Astrocyte of the spinal cord (primary cell): ENCODE measurements at regions not wholly inside any gene's neighbourhood (a gene's known extent, or its start where the extent isn't known, plus 50 kb on each side); places are given as distances from the start of the nearest gene placed in this dataset.

ENCODE experiments used
- DNase-seq: peaks from one replicate; pipeline ENCODE4 v3.0.0; 2011; ENCODE audit warnings: low read depth, low spot score
- H3K4me3 ChIP-seq: 2 replicates; pipeline ENCODE4 v1.5.1; 2011; ENCODE audit warnings: low read depth, mild to moderate bottlenecking, low read length, moderate library complexity
- in situ Hi-C: cut with HindIII; loops from 2 replicates; pipeline ENCODE4 v1.10.0; 2017; ENCODE audit warnings: low sequenced_read_pairs
- TF ChIP-seq, protein P1 (sequence below): IDR thresholded peaks from 2 replicates; pipeline ENCODE4 v1.5.1; 2012; ENCODE audit warnings: low read depth, mild to moderate bottlenecking, low read length, inconsistent platforms

- TF ChIP-seq, protein P1, sequence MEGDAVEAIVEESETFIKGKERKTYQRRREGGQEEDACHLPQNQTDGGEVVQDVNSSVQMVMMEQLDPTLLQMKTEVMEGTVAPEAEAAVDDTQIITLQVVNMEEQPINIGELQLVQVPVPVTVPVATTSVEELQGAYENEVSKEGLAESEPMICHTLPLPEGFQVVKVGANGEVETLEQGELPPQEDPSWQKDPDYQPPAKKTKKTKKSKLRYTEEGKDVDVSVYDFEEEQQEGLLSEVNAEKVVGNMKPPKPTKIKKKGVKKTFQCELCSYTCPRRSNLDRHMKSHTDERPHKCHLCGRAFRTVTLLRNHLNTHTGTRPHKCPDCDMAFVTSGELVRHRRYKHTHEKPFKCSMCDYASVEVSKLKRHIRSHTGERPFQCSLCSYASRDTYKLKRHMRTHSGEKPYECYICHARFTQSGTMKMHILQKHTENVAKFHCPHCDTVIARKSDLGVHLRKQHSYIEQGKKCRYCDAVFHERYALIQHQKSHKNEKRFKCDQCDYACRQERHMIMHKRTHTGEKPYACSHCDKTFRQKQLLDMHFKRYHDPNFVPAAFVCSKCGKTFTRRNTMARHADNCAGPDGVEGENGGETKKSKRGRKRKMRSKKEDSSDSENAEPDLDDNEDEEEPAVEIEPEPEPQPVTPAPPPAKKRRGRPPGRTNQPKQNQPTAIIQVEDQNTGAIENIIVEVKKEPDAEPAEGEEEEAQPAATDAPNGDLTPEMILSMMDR = no peak
- in situ Hi-C loops = no loop called here
- DNase-seq = peak; percentile 20
- no peak overlapping the region for H3K4me3 ChIP-seq
Observed at GRCh38 chr7:17015598-17016031, 133.8 kb upstream of the AGR3 start.

DNA sequence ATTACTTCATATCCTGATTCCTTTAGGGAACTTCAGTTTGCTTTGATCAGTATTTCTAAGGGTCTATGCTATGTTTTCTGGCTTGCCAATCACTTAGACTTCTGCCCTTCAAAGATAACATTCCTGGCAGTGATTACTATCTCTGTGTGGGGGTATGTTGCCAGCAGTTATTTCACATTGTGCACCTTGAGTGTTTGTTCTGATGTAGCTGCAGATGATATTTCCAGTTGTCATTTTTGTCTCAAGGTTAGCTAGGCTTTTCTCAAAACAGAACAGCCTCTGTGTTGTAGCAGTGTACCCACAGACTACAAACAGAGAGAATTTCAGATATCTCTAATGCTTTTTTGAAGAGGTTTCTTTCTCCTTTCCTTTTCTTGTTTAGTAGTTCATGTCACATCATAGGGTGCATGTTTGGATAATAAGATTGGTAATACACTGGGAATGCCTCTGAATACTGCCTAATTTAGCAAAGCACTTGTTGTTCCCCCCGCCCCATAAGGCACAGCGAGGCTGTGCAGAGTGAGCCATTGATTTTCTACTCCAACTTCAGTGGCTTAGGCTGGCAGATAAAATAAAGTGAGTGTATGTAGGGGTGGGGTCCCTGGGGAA is 134.7 kb upstream of the AGR3 start:
- DNase-seq = no peak

DNA sequence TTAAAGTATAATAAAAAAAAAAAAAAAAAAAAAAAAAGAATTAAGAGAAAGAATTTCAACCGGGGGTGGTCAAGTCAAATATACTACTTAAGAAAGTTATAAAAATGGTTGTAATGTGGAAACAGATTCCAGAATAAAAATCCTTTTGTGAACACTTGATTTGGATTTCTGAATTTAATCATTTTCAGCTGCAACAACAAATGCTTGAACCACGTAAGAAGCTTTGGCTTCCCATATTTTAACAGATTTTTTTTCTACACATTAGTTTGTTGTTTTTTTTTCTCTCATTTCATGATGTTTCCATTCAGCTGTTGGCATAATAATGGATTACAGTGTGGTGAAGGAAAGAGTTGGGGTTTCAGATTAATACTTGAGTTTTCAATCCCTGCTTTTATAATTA is 137.3 kb upstream of the AGR3 start:
- TF ChIP-seq, protein P1 = no peak
- H3K4me3 ChIP-seq = no peak overlapping the region
- in situ Hi-C loops = no loop called here
- DNase-seq = no peak

More for the DNA sequence above, 134.7 kb upstream of the AGR3 start:
- TF ChIP-seq, protein P1 = no peak
- H3K4me3 ChIP-seq = no peak overlapping the region
- in situ Hi-C loops = no loop called here

DNA sequence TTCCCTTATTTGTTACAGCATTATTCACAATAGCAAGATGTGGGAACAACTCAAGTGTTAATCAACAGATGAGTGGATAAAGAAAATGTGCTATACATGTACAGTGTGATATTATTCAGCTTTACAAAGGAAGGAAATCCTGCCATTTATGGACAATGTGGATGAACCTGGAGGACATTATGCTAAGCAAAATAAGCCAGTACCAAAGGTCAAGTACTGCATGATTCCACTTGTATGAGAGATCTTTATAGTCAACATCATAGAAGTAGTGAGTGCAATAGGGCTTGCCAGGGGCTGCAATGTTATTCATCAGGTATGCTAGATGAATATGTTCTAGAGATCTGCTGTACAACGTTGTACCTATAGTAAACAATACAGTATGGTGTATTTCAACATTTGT is 138.5 kb upstream of the AGR3 start:
- TF ChIP-seq, protein P1 = no peak
- in situ Hi-C loops = no loop called here
- H3K4me3 ChIP-seq = no peak overlapping the region
- DNase-seq = no peak

DNA sequence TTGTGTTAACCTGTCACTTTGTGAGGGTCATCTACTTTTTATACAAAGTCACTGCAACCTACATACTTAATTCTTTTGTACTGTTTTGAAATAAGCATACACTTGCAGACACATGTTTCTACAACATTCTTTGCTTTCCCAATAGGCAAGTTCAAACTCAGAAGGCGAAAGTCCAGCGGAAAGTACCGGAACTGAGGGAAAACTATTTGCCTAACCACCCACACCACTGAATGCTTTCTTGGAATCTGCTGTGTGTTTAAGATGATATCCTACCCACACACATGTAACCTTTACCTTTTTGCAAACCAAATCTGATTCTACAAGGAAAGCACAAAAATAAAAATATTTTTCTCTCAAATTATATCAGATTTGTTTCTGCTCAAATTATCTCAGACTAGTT is 139.4 kb upstream of the AGR3 start:
- no peak for DNase-seq
- H3K4me3 ChIP-seq = no peak overlapping the region
- in situ Hi-C loops = no loop called here
- TF ChIP-seq, protein P1 = no peak

DNA sequence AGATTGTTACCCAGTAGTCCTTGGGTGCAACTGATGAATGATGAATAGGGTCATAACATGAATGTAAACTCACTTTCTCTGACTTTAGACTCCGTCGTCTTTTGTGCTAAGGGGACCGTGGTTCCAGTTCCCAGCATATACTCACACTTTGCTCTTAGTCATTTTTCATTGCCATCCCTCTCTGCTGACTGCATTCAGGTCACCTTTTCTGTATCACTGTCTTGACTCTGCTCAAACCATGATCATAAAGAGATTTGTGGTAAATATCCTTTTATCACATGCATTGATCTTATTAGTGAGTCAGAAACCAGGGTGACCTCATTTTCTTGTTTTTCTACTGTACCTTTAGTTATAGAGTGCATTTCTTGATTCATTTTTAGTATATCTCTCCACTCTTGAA is 141.1 kb upstream of the AGR3 start:
- no peak for DNase-seq
- TF ChIP-seq, protein P1 = no peak
- H3K4me3 ChIP-seq = no peak overlapping the region
- in situ Hi-C loops = no loop called here
